Left forelimb (tissue), 1 donor: ENCODE measurements at regions not wholly inside any gene's neighbourhood (a gene's known extent, or its start where the extent isn't known, plus 50 kb on each side); places are given as distances from the start of the nearest gene placed in this dataset.

Experiments
- DNase-seq: peaks from one replicate; pipeline ENCODE4 v3.0.0-alpha.2; 2018; ENCODE audit warnings: low spot score

DNA sequence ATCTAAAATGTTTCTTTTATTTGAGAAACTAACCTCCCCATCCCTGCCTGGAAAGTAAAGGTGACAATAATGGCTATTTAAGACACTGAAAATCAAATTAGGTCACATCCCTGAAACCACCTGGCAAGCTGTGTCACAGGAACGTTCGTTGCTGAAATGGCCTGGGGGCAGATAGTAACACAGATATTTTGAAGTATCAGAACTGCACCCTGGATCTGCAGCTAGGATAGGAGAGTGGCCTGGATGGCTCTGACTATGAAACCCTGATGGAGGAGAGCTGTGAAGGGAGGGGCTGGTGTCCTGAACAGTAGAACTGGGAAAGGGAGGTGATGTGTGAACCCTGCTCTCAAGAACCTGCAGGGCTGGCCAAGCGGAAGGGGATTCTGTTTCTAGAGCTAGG lies 648.3 kb upstream of the CFAP20DC start:
- DNase-seq = no peak

DNA sequence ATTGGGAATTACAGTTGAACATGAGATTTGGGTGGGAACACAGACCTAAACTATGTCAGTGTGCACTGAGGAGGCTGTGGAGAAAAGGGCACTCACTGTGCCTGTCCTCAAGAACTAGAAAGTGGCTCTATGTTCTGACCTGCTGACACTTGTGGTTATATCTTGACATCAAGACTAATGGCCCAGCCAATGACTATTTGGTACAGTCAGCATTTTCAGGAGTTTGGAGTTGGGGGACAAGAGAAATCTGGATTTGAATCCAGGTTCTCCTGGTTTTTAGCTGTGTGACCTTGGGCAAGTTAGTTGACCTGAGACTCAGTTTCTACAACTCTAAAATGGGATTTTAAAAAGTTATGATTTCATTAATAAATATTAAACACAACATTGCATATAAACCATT lies 647.0 kb upstream of the CFAP20DC start:
- no peak for DNase-seq

DNA sequence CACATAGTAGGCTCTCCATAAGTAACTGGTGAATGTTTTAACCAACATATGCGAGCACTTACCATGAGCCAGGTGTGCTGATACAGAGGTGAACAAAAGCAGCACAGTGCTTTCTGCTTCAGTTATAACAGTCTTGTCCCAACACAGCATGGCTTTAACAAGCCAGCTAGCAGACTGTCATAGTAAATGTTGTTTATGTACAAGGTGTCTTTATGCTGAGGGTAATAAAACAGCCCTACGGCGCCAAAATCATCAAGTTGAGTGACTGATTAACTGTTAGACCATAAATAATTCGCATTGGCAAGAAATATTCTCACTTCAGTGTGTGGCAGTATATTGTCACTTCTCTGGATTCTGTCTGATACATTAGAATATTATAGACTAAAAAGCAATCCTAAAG lies 646.0 kb upstream of the CFAP20DC start:
- no peak for DNase-seq

DNA sequence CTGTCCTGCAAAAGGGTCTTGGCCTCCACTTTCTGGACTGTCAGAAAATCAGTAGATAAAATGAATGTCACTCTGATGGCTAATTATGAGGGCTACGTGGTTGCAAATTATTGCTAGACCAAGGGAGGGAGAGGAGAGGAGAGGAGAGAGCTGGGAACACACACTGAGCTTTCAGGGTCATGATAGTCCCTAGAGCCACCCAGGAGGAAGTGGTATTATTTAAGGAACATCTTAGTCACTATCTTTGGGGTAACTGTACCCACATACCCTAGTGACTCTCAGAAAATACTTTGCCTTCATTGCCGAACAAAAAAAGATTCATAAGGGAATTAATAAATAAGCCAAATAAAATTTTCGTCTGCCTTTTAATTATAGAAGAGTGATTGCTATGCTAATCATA lies 642.3 kb upstream of the CFAP20DC start:
- DNase-seq = no peak

DNA sequence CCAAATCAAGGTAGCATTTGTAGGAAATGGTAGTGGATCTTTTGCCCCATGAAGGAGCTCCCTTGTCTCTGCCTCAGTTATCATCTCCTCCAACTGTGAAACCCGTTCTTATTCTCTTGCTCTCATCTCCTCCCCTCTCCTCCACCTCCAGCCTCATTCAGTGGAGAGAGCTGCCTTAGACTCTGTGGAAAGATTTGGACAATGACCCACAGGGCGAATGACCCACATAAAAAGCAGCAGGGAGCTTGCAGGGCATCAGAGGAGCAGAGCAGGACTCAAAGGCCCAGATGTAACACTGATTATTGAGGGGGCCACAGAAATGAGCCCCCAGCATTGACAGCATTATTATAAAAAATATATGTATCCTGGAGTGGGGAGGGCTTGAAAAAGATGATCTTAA lies 641.1 kb upstream of the CFAP20DC start:
- no peak for DNase-seq

DNA sequence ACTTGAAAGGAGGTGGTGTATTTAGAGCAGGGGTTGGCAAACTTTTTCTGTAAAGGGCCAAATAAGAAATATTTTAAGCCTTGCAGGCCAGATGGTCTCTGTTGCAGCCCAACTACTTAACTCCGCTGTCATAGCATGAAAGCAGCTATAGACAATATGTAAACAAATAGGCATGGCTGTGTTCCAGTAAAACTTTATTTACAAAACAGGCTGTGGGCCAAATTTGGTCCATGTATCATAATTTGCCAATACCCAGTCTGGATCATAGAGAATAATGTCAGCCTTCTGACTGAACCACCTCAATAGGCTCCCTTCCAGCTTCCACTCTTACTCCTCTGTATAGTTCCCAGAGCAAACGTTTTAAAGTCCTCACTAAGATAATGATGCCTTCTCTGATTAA lies 638.8 kb upstream of the CFAP20DC start:
- no peak for DNase-seq

DNA sequence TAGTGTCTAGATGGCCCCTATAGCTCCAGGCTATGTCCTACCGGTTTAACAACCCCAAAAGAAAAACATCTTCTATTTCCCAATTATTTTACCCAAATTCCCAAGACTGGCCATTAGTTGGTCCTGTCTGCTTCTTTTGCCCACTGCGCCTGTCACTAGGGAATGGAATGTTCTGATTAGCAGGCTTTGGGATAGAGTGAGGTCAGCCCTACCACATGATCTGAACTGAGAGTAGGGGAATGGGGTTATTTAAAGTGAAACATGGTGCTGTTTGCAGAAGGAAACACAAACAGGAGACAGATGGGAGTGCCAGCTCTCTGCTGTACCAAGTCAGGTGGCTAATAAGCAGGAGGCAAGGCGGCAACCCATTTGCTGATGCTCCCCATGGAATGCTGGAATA lies 635.6 kb upstream of the CFAP20DC start:
- DNase-seq = no peak

DNA sequence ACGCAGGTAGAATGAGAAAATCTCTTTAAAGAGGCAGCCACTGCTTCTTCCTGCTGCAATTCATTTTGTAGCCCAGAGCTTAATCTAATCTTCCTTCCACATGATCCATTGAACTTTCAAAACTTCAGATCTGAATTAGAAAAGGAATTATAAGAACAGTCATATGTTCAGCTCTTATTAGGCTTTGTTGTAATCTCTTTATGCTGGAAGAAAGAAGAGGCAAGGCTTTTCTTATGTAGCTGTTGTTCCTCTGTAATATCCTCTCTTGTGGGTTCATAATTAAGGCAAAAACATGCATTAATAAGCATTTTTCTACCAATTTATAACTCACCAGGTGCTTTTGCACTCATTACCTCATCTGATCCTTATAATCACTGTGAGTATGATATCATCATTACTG lies 634.9 kb upstream of the CFAP20DC start:
- DNase-seq = no peak

DNA sequence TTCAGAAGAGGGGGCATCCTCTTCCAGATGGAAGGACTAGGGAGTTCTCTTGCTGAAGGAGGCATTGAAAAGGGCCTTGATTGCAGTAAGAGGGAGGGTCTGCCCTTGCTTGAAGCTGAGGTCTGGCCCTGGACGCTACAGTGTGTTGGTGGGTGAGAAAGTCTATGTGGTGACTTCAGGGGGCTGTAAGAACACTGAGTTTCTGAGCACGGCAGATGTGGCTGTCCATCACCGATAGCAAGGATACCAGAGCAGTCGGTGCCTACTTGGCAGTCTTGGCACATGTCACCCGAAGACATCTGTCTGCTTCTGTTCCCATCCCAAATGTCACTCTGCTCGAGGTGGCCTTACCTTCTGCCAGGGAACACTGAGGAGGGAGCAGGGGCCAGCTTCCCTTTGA lies 631.1 kb upstream of the CFAP20DC start:
- DNase-seq = no peak

DNA sequence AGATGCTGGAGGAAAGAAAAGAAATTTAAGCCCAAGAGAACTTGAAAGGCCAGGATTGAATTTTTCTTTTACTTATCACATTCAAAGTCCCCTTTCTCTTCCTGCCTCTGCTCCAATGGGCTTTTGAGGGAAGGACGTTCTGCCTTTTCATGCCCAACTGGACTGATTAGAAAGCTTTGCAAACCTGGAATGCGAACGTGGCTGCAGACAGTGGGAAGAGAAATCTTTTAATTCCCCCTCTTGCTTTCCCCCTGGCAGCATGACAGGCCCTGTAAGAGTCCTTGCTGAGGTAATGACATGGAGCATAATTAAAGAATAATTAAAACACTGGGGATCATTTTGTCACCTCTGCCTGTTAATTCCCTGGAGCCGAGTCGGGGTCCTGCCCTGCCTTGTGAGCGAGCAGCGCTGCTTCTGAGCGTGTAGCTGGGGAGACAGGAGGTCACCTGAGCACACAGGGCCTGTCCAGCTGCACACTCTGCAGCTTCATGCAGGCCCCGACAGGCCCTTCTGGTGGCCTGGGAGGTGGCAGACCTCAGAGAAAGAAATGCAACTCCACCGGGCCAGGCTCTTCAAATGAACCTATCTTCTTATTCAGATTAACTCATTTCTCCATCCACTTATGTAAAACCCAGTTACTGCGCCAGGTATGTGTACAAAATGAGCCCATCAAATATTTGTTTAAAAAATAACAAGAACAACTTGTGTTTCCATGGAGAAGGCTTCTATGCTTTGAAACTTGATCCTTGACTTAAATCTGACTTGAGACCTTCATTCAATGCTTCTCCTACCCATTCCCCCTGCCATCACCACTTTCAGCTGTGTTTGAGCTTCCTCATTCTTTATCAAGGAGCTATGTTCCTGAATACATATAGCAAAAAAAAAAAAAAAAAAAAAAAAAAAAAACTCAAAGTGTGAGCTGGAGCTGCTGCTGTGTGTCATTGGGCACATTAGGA lies 628.2 kb upstream of the CFAP20DC start:
- no peak for DNase-seq

DNA sequence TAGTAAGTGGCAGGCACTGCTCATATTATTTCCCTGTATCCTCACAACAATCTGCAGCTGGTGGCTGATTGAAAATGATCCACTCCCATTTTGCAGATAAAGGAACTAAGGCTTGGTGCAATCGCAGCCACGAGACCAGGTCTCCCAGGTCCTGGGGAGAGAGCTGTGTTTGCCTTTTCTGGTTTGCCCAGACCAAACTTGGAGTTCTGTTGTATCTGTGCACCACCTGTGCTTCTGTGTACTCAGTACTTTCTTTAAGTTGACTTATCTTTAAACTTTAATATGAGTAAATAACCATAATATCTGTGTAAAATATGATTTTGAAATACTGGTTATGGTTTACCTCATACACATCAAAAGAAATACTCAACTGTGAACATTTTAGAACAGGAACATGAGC lies 625.7 kb upstream of the CFAP20DC start:
- DNase-seq = no peak

DNA sequence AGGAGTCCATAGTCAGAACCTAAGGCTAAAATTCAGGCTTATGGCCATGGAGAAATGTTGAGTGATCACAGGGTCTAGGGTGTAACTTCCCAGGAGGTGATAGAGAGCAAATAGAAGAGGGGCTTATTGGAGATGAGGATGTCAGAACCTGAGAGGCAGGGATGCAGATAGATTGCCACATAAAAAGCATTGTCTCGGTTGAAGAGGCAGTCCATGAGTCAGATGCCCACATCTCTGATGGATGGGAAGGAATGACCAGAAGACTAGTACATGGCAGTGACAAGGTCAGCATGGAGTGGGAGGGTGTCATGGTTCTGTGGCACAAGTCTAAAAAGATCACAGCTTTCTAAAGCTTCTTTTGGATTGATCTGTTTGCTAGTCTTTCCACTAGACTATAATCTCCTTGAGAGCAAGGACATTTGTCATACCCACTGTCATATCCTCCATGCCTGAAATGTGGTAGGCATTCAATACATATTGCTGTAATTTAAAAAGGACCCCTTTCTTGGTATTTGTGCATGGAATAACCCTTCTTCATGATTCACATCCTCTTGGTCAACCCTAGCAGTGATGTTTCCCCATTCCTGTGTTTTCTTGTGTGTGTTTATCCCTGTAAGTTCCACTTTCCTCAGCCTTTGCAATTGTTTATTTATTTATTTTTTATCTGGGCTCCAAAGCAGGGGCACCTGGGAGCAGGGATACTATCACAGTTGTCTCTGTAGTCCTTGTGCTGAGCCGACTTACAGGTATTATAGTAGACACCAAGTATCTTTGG lies 613.4 kb upstream of the CFAP20DC start:
- DNase-seq = no peak

DNA sequence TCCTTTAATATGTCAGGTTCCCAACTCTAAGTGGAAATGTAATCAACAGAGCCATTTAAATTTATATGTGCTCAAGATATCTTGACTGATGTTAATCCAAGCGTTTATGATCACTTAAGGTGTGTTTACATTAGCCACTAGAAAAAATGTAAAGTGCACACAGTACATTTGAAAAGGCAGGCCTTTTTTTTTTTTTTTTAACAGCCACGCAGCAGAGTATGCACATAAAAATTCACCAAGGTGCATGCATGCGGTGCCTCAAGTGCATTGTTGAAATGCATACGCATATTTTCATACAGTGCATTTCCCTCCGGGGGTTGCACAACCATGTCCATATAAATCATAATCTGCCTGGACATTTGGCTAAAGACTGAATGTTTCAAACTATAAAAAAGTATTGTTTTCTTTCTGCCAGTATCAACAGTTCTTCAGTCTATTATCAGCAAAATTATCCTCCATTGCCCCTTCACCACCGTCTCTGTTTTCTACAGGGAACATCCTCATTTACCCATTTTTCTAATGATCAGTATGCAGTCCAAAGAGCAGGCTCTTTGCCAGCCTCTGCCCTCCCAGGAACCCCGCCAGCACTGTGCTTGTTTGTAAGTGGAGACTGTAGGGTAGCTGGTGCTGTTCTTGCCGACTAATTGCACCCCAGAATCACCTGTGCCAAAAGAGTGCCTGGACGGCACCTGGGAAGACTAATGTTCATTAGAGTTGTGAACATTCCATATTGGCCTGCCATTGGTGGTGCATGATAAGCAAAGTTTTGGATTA lies 611.2 kb upstream of the CFAP20DC start:
- no peak for DNase-seq

DNA sequence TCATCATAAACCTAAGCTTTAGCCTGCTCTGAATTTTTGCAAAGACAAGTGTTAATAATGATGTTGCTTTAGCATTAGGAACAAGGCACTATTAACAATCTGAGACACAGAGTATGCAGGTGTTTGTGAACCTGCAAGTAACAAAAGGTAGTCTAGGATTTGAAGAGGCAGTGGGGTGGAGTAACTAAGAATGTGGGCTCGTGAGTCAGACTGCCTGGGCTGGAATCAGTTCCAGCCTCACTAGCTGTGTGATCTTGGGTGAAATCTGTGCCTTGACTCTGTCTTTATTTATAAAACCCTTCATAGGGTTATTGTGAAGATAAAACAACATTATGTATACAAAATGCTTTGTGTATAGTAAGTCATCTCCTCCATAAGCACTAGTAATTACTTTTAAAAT lies 610.6 kb upstream of the CFAP20DC start:
- no peak for DNase-seq

DNA sequence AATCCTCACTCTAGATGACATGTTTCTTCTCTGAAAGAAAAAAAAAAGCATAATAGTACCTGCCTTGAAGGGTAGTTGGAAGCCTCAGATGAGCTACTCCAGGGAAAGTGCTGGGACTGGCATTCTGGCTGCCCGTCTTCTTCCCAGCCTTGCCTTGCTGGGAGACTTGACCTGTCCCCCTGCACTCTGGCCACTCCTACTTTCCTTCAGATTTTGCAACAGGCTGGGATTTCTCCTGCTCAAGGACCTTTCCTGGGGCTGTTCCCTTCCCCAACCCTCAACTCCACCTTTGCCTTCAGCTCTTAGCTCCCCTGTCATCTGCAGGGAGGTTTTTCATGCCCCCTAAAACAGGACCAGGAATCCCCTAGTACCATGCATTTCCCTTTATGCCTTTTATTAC lies 609.9 kb upstream of the CFAP20DC start:
- DNase-seq = no peak

DNA sequence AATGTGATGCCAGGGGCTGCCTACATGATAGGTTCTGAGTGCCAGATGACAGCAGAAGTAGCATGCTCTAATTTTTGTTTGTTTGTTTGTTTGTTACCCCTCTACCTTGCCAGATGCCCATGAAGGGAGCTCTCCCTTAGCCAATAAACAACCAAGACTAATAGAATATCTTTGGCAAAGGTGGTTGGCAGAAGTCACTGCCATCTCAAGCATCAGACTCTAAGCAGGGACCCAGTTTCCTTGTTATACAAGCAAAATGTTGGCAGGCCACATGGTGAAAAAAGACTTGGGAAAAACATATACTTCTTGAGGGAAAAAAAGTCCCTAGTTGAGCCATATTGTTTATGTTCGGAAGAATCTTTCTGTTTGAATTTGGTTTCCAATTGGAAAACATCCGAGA lies 609.0 kb upstream of the CFAP20DC start:
- DNase-seq = no peak

DNA sequence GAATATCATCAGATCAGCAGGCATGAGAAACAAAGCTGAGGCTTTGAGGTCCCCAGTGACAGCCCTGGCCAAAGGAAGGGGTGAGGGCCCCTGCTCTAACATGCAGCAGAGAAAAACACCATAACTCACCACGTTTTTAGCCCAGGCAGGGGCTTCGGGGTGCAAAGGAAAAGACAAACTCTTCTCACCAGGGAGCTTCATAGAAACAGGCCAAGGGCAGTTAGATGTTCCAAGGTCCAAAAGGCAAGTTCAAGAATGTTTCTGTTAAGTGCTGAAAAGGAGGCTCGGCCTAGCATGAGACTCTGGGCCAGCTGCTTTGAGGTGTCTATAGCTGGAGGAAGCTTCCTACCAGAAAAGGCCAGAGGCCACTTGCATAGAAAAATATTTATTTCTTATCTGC lies 608.4 kb upstream of the CFAP20DC start:
- no peak for DNase-seq

DNA sequence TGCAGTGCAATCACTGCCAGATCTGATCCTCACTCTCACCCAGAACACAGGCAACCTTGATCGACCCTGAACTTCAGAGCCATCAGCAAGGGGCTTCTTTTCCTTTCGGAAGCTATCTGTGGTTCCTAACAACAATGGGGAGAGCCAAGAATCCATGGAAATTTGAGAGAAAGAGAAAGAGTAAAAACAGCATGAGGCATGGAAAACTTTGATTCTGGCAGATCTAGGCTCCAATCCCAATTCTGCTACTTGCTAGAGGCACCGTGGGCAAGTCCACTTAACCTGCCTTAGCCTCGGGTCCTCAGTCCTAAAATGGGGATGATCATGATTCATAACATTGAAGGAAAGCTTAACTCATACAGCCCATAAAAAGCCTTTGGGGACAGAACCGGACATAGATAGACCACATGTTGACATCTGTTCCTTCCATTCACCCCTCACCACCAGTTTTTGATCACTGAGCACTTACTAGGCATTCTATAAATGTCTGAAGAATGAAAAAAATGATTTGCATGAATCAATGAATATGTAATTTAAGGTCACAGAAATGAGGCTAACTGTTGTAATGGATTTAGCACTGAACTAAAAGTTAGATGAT lies 605.7 kb upstream of the CFAP20DC start:
- no peak for DNase-seq

DNA sequence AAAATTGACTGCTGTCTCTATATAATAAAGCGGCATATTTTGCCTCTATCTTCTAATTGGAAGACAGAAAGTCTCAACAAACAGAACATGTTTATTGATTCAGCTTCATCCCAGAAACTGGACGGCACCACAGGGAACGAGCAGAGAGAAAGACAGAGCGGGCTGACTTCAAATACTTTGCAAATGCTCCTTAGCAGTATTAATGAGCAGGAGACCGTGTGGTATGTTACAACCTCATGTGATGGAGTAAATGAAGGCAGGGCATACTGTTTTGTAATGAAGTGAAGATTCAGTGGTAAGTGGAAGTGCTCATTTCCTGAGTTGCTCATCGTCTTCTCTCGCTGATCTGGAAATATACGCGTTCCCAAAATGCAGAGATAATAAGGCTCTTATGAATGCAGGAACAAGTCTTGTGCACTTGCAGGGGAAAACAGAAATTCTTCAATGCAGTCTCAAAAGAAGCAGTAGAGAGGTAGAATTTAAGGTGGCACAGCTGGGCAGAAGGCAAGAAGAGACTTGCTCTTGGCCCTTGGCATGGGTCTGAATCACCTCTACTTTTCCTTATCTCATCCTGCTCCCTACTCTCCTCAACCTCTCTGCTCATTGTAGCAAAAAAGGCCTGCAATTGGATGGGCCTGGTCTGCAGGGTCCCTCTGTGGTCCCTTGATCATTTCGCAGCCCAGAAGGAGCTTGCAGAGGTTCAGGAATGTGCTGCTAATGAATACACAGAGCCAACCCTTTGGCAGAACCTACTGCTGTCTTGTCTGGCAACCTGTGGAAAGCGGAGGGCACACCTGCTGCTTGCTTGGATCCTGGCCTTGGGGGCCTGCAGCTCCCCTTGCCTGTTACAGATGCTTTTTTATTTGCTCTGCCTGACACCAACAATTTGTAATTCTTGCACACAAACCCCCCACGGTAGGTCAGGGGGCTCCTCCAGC lies 604.9 kb upstream of the CFAP20DC start:
- DNase-seq = no peak

DNA sequence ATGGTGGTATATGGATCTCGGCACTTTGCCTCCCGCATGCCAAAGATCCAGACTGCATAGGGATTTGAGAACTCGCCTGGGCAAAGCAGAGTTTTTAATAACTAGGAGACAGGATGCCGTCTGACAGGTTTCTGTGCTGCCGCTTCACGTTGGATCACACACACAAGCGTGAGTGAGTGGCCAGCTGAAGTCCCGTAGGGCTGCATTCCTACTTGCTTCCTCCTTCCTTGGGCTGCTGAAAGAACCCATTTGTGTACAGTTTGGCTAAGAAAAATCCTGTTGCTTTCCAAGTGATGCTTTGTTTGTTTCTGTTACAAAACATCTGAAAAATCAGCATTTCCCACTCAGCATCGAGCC lies 604.3 kb upstream of the CFAP20DC start:
- peak; percentile 74 for DNase-seq
